GM18870 (cell line): ENCODE measurements at regions not wholly inside any gene's neighbourhood (a gene's known extent, or its start where the extent isn't known, plus 50 kb on each side); places are given as distances from the start of the nearest gene placed in this dataset.
"Not testable (repeated sequence)": the region's sequence is repeated elsewhere in the genome, so short reads cannot be mapped to it uniquely, and the experiment has no call there.

ENCODE experiments used
- ATAC-seq: cut with Tn5 transposase; IDR thresholded peaks from one replicate; pipeline ENCODE4 v1.9.1; 2021; ENCODE audit warnings: moderate library complexity; ENCODE audit not compliant: unreplicated experiment

DNA sequence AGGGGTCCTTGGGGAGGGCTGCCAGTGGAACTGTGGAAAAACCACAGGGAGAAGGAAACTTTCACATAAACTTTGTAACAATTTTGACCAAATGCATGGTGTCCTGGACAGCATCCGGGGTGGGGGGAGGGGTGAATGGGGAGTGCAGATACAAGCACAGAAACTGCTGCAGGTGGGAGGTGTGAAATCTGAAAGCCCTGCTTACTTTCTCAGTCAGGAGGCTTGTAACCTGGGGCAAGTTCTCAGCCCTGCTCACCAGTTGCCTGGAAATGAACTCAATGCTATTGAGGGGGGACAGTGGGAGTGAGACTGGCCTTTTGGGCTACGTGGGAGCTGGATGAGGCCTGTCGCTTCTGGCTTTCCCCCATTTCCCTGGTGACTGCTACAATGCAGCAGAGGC is 694.5 kb upstream of the ZNF608 start:
- no peak for ATAC-seq

DNA sequence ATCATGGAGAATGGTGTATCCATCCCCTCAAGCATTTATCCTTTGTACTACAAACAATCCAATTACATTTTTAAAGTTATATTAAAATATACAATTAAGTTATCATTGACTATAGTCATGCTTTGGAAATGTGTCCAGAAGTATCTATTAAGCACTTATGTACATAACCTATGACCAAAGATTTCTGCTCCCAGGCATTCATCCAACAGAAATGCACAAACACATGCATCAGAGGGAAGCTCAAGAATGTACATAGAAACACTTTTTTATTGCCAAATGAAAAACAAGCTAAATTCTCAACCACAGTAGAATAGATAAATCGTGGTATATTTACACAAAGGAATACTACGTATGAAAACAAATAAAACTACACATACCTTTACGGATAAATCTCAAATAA is 700.5 kb upstream of the ZNF608 start:
- ATAC-seq, result no peak

DNA sequence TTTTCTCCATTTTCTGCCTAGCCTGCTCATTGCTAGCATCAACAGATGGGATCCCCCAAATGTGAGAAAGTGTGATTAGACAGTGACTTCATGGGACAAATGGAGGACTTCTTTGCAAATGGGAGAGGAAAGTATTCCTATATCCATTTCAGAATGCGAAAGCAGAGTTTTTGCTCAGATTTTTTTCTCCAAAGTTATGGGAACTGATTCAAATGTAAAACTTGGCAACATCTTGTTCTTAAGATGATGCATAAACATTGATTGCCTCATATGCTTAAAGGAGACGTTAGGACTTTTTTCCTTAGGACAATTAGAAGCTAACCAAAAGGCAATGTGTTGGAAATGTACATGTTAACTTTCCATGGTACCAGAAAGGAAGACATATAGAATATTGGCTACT is 704.3 kb upstream of the ZNF608 start:
- ATAC-seq, result no peak

DNA sequence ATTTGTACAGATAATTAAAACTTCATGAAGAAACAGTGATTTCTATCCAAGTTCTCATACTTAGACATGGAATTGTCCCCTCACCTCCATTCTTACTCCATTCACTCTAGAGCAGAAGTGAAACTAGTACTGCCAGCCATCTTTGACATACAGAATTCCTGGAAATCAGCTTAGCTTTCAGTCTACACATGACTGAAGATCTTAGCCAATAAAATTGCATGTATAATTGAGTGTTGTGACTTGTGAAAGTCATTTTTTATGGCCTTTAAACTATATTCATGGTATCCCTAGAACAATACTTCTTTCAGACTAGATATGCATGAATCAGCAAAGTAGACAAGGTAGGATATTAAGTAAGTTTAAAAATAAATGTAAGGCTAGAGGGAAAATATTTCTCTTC is 705.2 kb upstream of the ZNF608 start:
- no peak for ATAC-seq

DNA sequence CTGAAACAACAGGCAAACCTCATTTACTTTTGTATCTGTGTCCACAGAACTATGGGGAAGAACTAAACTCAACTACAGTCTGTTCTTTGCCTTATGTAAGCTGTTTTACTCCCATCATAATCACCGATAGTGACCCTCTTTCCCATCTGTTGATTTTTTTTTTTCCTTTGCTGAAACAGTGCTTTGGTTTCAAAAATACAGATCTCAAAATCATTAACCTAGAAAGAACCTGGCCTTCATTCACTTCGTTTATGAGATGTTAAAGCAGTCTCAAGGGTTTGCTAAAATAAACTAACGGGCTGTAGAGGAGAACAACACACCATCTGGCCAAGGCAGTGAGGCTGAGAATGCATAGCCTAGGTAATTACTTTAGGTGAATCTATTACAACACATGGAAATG is 706.6 kb upstream of the ZNF608 start:
- ATAC-seq, result no peak

DNA sequence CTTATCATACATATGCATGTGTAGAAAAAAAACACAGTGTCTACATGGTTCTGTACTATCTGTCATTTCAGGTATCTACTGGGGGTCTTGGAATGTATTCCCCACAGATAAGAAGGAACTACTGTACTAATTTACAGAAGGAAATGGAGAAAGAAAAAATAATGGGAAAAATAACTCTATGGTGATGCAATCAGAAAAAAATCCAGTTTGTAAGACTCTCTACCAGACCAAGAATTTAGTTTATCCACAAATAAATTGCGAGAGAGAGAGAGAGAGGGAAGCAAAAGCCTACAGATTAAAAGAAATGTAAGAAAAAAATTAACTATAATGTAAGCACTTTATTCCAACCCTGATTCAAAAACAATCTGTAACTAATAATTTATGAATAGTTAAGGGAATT is 708.6 kb upstream of the ZNF608 start:
- ATAC-seq, result no peak

DNA sequence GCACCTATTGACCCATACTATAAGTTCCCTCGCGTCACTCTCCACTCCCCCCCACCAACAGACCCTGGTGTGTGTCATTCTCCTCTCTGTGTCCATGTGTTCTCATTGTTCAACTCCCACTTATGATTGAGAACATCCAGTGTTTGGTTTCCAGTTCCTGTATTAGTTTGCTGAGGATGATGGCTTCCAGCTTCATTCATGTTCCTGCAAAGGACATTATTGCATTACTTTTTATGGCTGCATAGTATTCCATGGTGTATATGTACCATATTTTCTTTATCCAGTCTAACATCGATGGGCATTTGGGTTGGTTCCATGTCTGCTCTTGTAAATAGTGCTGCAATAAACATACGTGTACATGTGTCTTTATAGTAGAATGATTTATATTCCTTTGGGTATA is 709.6 kb upstream of the ZNF608 start:
- ATAC-seq, result not testable (repeated sequence)

DNA sequence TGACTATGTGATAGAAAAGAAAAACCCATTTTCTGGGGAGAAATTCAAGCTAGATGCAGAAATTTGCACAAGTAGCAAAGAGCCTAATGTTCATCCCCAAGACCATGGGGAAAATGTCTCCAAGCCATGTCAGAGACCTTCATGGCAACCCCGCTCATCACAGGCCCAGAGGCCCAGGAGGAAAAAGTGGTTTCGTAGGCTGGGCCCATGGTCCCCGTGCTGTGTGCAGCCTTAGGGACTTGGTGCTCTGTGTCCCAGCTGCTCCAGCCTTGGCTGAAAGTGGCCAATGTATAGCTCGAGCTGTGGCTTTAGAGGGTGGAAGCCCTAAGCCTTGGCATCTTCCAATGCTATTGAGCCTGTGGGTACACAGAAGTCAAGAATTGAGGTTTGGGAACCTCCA is 711.2 kb upstream of the ZNF608 start:
- ATAC-seq, result no peak

DNA sequence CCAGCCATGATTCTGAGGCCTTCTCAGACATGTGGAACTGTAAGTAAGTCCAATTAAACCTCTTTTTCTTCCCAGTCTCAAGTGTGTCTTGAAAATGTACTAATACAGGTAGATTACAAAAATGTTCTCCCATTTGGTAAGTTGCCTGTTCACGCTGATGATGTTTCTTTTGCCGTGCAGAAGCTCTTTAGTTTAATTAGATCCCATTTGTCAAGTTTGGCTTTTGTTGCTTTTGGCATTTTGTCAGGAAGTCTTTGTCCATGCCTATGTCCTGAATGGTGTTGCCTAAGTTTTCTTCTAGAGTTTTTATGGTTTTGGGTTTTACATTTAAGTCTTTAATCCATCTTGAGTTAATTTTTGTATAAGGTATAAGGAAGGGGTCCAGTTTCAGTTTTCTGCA is 712.5 kb upstream of the ZNF608 start:
- ATAC-seq, result not testable (repeated sequence)

DNA sequence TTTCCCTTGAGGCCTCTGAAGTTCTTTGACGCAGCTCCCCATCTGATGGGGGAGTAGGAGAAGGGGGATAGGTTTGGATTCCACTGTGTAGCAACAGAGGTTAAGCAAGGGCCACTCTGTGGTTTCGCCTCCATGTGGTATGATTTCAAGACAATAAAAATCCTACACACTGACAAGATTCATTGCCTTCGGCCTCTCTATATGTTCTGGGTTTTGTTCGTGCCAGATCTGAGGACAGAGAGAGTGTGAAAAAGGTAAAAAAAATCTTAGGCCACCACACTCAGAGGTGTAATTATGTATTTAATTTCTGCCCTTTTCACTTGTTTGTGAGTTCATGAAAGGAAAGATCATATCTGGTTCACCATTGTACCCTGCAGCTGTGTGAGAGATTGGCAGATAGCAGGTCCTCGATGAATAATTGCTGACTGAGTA is 715.2 kb upstream of the ZNF608 start:
- ATAC-seq, result no peak

DNA sequence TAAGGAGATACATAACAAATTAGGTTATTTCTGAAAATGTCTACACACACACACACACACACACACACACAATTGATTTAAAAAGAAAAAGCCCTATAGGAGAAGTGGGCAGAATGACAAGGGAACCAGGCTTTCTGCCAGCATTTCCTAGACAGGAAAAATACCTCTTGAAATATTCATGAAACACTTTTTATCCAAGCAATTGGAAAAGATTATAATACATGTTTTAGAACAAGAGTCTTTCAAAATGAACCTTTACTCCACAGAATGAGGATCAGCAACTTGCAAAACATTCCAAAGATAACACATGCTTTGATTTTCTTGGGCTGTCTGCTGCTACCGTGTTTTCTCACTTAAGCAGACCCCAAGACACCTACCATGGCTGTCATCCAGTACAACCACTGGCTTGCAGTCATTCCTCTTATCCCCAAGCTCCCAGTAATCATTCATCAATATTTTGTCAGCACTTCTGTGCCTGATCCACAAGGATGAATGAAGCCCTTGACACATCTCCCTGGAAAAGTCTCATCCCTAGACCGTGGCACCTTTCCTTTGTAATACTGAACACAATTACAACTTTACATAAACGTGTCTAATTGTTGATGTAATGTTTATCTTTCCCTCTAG is 717.1 kb upstream of the ZNF608 start:
- no peak for ATAC-seq

DNA sequence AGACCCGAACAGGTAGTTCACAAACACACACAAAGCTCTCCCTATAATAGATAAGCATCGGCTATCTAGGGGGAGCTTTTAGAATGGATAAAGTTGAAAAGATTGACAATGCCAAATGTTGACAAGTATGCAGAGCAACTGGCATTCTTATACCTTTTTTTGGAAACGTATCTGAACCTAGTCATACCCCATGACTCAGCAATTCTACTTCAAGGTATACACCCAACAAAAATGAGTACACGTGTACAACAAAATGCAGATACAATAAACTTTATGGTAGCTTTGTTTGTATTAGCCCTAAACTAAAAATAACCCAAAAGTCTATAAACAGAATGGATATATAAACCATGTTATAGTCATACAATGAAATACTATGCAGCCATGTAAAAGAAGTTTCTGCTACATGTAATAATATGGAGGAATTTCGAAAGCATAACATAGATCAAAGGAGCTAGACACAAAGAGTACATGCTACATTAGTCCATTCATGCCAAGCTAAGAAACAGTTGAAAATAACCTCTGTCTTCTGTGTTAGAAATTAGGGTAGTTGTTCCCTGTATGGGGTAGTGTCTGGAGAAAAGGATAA is 718.5 kb upstream of the ZNF608 start:
- ATAC-seq, result no peak

DNA sequence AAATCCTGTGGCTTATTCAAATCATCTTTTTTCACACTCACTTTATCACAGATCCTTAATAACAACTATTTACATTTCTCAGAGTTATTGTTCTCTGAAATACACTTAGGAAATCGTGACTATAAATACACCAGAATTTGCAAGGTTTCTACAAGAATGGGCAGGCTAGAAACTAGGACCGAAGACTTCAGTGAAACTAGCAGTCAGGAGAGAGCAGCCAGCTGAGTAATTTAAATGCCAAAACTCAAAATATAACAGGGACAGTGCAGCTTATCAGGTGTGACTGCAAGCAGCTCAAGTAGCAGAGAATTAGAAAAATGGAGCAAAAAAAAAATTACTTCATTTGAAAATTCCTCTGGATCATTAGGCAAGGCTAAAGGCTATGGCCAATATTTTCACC is 719.3 kb upstream of the ZNF608 start:
- no peak for ATAC-seq

DNA sequence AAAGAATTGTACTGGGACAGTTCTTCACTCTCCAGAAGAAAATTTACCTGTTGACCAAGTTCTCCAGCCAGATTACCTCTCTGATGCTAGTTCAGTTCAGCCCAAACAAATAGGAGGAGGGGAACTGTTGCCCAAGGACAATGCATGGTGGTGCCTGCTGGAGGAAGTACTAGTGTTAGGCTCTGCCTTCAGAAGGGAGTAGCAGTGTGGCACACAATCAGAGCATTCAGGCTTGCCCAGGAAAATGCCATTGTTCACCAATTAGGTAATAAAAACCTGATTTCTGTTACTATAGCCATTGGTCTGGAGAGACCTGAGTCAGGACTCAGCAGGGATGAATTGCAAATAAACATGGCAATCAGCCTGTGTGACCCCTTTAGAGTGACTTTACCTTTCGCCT is 720.8 kb upstream of the ZNF608 start:
- no peak for ATAC-seq

DNA sequence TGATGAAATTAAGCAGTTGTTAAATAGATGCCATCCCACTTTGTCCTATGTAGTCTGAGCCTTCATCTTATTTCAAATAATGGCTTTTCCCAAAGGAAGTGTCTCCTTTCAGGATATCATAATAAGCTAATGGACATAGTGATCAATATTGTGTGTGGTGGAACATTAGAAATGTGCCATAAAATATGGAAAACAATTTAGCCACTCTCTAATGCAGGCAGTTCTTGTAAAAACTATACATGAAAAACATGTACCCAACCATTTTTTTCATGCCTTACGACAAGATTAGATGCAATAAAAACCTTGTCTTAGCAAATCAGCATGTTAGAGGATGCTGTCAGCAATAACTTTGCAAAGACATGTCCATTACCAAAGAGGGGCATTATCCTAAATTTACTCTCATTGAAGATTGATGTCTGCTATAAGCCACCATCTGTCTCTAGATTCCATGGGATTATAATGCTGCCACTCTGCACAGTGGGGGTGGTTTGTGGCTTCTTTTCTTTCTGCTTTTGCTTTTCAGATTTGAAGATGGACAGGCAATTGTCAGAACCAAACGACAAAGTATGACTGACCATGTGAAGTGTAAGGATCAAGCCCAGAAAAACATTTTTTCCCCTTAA is 724.0 kb upstream of the ZNF608 start:
- no peak for ATAC-seq

DNA sequence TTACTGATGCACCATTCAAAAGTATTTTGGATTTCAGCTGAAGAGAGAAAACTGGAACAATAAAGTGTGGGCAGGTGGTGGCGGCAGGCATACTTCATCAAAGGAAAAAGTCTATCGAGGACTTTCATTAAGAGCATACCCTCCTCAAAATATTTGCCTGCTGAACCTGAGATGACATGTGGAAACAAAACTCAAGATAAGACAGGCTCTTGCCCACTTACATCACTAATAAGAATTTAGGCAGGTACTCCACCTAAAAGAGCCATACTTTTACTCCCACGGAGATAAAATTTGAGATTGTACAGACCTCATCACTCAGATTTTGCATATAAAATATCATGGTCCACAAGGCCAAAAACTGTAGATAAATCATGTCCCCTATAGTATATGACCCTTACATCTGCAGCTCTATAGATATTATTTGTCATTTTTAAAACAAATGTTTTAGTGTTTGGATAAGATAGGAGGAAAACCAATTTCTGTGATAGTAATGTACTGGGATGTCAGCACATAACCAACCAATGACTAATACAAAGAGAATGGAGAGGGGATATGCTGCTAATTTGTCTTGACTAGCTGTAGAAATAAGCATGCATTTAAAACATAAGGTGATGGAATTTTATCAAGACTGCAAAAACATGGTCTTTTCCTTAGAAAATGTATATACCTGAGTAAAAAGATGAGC is 730.6 kb upstream of the ZNF608 start:
- ATAC-seq, result no peak

DNA sequence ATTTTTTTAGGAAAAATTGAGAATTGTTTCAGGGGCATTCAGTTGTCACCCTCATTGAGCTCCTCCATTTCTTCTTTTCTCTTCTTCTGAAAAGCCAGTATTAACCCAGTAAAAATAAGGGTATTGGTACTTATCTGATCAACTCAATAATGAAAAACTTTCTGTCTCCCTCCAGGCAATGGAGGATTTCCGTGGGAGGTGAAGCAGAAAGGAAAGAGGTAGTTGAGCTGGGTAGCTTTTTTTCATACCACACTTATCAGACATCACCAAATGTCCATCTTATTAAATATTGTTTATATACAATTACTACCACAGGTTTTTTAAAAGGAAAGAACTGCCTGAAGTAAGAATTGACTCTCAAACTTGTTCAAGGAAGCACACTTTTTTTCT is 731.1 kb upstream of the ZNF608 start:
- ATAC-seq, result no peak

DNA sequence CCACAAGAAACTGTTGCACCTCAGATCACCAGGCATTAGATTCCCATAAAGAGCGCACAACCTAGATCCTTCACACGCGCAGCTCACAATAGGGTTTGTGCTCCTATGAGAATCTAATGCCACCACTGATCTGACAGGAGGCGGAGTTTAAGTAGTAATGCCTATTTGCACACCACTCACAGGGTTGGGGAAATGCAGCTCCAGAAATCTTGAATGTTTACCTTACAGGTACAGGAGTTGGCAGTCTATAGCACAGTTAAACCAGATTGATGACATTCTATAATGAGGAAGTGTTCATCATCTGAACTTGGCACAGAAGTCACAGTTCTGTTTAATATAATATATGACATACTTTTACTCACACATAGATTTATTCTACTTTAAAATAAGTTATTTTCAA is 732.2 kb upstream of the ZNF608 start:
- ATAC-seq, result no peak

DNA sequence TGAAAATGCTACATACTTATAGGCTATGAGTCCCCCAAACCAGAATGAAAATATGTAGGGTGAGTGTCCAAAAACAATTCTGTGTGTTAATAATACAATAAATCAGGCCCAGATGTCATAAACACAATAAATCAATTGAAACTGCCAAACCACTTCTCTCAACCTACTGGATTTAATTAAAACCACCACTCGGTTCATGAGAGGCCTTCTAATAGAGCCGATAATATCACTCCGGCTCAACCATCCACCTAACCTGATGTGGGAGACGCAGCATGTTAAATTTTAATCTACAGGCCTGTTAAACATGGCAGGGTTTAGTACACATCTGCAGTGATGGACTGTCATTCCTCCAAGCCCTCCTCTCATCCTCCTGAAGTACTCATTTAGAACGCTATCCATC is 734.5 kb upstream of the ZNF608 start:
- no peak for ATAC-seq

DNA sequence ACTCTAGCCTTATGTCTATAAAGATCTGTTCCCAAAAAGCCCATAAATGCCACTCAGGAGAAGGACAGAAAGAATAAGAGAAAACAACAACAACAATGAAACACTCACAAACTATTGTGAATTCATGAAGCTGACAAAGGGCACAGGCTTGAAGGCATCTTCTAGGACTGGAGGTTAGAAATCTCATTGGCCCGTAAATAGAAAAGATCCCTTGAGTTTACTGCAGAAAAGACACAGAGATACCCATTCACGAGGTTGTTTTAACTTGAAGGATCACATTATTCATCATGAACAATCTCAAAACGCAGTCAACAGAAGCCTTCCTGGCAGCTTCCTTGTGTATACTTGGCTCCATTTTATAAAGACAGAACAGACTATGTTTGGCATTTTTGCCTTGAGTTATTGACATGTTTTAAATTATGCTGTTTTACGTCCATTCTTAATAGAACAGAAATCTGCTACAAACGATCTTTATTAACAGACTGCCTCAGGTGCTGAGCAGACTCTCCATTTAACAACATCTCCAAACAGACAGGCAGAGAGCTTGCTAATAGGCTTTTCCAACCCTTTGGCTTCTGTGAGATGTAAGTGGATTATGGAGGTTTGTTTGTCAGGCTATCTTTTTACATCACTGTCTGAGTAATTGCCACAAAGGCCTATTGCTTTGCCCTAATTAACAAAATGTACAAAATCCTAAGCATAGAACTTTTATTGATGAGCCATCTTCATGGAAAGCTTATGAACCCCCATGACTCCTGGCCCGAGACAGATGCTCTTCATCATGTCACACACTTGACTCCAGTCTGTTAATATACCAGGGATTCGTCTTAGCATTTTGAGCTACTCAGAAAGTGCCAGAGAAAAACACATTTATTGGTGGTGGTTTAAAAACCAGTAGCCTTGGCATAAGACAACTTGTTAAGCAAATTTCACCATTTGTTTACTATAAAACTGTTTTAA is 735.3 kb upstream of the ZNF608 start:
- ATAC-seq, result no peak

DNA sequence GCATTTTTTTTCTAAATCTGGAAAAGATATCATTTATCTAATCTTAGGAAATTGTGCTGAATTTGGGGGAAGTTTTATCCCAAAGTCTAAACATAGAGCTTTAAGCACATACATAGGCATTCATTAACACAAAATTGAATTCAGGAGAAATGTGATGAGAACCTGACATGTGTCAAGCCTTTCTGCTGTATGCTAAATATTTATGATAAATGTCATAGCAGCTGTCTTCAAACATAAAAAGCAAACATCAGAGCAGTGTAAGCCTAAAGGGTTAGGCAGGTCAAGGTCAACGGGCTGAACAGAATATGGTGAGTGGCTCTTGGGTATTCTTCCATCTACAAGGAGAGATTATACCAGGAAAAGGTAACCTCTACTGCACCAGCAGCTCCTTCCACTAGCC is 737.2 kb upstream of the ZNF608 start:
- ATAC-seq, result no peak
